ENCODE measurements at regions not wholly inside any gene's neighbourhood (a gene's known extent, or its start where the extent isn't known, plus 50 kb on each side); places are given as distances from the start of the nearest gene placed in this dataset.
"Not testable (repeated sequence)": the region's sequence is repeated elsewhere in the genome, so short reads cannot be mapped to it uniquely, and the experiment has no call there.

GRCh38 chr2:105537466-105537865 is 138.6 kb upstream of the FHL2 start:
- no peak for DNase-seq (ENCODE audit: low spot score)

DNA sequence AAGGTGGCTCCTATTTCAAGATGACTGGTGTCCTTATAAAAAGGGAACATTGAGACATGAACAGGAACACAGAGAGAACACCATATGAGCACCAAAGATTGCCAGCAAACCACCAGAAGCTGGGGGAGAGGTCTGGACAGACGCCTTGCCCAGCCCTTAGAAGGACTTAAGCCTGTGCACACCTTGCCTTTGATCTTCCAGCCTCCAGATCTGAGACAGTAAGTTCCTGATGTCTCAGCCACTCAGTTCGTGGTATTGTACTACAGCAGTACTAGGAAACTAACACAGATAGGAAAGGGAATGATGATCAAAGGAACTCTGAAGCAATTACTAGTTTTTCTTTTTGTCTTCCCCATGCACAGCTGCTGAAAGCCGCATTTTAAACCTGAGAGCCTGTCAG is 137.3 kb upstream of the FHL2 start:
- DNase-seq (ENCODE audit: low spot score), result no peak

DNA sequence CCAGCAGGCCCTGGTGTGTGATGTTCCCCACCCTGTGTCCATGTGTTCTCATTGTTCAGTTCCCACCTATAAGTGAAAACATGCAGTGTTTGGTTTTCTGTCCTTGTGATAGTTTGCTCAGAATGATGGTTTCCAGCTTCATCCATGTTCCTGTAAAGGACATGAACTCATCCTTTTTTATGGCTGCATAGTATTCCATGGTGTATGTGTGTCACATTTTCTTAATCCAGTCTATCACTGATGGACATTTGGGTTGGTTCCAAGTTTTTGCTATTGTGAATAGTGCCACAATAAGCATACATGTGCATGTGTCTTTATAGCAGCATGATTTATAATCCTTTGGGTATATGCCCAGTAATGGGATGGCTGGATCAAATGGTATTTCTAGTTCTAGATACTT is 130.4 kb upstream of the FHL2 start:
- DNase-seq (ENCODE audit: low spot score), result not testable (repeated sequence)

DNA sequence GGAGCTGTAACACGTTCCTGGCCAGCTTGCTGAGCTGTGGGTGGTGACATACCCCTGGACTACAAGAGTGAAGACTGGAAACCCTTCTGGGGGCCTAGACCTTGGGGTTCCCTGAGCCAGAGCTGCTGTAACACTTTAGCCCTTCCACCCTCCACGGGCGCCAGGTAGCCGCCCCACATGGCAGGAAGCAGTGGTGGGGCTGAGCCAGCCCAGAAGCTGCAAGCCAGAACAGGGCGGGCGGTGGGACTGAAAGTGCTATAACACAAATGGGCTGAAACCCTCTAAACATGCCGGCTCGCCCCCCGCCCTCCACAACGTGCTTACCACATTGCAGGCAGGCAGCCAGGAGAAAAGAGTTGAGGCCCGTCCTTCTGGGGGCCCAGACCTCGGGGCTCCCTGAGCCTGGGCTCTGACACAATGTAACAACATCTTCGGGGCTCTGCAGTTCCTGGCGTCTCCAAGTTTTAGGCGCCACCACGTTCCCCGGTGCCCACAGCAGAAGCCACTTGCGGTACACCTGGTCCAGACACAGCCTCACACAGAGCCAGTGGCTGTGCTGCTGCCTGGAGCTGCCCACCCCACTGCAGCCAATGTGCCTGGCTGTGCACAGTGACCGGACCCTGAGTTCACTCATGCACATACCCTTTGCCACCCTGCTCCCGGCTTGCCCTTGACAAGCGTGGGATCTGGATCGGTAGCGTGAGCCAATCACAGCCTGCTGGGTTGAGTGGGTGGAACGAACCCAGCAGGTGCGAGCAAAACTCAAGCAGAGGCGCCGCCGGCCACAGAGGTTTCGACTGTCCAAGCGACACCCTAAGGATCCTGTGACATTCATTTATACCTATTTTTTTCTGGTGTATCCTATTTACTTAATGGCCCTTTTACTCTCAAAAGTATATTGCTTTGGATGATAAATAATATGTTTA is 127.4 kb upstream of the FHL2 start:
- DNase-seq (ENCODE audit: low spot score), result no peak

DNA sequence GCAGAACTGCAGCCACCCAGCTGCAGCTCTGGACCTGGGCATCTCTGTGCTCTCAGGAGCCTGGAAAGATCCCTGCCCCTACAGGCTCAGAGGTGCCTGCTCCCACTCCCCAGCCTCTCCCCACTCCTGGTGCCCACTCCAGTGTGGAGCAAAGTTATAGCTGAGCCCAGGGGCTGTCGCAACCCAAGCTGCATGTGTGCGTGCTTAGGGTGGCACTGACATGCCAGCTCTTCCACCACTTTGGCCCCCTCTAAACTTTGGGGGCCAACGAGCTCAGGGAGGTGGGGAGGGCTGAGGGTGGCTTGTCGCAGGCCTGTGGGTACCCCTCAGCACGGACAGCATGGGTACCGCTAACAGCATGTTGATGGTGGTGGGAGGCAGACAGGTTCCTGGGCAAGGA is 126.3 kb upstream of the FHL2 start:
- DNase-seq (ENCODE audit: low spot score), result no peak

- DNase-seq (ENCODE audit: low spot score), result no peak
Measured at GRCh38 chr2:105522645-105523044, 123.8 kb upstream of the FHL2 start.

DNA sequence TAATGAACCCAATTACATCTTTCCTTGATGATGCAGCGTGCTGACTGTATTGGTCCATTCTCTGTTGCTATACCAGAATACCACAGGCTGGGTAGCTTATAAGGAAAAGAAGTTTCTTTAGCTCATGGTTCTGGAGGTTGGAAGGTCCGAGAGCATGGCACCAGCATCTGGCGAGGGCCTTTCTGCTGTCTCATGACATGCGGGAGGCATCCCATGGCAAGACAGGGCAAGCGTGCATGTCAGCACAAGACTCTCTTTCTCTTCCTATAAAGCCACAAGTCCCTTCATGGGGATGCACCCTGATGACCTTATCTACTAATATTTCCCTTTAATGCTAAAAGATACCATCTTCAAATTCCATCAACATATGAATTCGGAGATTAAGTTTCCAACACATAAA is 122.8 kb upstream of the FHL2 start:
- no peak for DNase-seq (ENCODE audit: low spot score)

DNA sequence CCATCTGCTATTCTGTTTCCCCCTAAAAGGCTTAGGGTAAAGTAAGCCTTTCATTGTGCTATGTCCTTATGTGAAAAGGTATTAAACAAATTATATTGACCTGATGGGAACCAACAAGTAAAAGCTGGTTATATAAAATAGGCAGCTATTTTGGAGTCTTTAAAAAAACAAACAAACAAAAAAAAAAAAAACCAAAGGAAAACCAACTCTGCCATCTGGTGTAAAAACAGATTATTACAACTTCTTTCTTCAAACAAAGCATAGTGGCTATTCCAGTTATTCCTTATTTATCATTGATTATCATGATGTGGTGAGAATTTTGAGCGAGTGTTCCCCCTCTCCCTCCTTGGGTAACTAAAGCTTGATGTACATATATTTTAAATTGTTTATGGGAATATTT is 122.3 kb upstream of the FHL2 start:
- DNase-seq (ENCODE audit: low spot score), result no peak

DNA sequence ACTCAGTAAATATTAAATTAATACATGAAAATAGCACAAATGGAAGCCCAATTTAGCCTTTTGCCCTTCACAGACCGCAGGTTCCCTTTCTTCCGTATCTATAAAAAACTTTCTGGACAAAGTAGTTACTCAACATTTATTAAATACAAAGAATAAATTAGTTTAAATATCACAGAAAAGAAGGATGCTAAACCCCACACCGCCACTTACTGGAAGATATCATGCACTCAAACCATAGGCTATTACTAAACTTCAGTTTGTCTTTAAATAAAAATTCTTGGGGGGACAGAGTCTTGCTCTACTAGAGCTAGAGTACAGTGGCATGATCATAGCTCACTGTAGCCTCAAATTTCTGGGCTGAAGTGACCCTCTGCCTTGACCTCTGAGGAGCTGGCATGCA is 120.7 kb upstream of the FHL2 start:
- no peak for DNase-seq (ENCODE audit: low spot score)

DNA sequence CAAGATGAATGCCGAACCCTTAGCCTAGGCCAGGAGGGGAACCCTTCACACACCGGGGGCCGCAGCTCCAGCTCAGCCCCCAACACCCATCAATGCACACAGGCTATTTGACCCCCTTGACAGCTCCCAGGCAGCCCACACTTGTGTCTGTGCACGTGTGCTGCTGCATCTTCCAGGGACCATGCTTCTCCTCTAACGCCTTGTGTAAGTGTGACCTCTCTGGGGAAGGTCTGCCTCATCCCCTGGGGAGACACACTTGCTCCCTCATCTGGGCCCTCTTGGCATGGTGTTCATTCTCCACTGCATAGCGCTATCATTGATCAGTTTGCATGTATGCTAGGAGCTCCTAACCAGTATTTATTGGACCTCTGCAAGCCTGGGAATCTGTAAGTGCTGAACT is 120.0 kb upstream of the FHL2 start:
- no peak for DNase-seq (ENCODE audit: low spot score)

- DNase-seq (ENCODE audit: low spot score), result no peak
Measured at GRCh38 chr2:105517814-105518705, 119.2 kb upstream of the FHL2 start.

DNA sequence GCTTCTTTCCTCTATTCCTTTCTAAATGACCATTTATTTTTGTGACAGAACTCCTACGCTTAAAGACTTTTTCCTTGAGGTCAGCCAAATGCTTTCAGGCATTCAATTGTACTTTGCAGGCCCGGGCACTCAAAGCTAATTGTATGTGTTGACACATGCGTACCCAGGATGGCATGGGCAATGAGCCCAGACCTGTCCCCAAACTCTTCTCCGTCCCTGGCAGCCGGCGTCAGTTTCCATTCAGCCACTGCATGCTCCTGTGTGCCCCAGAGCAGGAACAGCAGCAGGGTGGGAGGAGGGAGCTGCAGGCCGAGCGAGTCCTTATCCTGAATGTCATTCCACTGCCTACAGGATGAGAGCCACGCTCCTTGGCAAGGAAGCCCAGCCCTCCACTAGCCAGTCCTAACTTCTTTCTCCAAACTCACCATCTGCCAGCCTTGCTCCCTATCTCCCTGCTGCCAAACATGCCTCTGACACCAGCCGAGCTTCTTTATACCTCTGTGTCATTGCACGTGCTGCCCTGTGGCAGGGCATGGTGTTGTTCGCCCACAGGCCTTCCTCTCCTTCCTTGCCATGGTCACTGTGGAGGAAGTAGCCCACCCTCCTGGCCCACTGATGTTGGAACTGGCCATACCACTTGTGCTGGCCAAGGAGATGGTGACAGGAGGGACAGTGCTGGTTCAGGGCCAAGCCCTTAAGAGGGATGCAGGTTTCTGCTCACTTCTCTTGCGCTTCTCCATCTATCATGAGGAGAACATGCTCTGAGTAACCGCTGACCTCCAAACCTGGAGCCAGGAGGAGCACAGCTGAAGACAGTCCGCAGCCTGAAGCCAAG is 116.9 kb upstream of the FHL2 start:
- DNase-seq (ENCODE audit: low spot score), result no peak

- DNase-seq (ENCODE audit: low spot score), result no peak
Measured at GRCh38 chr2:105514576-105514975, 115.7 kb upstream of the FHL2 start.

DNA sequence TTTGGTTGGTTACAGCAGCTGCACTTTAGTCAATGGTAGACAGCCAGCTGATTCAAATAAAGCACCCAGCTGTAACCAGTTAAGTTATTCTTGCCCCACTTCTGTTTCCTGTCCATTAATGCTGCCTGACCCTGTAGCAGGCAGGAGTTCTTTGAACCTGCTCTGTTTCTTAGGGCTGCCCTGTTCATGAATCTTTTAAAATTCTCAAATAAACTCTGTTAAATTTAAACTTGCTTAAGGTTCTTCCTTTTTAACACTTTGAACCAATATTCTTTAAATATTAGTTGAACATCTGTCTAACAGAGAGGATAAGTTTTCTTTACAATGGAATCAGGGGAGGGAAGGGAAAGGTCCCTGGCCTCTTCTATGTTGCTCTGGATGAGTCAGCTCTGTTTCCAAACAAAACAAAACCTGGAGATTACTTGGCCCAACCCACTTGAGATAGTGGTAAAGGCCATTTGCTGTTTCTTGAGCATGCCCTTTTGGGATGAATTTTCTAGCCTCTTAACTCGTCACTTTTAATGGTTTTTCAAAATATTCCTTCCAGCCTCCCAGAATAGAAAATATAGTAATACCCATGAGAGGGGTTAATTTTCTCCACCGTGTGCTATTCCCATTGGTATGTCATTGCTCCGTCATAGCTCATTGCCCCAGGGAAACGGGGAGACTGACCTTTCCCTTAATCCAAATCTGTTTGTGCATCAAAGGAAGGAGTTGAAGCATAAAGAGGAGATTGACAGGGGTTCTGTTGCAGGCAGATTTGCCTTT is 112.1 kb upstream of the FHL2 start:
- DNase-seq (ENCODE audit: low spot score), result no peak

DNA sequence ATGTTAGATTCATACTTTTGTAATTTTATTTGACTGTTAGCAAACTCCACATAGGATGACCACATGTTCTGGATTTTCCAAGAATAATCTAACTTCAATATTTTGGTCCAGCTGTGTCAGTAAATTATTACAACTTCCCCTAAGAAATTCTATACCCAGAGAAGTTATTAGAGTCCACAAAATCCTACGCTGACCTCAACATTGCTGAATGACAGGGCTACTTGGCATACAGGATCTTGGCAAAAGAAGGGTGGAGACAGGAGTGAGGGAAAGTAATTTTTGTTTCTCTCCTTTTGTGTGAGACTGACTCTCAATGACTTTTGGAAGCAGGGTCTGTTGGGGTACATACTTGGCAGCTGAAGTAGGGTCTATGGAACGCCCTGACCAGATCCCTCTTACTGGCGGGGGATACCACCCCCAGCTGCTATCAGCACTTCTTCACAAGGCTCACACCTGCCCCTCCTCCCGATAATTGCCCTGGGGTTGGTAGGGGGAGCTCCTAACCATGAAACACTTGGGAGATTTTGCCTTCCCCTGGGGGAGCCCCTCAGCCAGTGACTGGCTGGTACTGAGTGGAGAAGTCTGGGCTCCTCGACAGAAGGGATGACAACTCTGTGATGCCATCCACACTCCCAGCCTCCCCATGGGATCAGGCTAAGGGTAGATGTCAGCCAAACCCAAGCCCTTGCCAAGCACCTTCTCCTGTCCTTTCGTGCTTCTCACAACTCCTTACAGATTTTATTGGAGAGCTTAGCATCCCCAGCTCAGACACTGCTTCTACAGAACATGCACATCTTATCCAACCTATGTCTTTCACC is 110.6 kb upstream of the FHL2 start:
- no peak for DNase-seq (ENCODE audit: low spot score)

DNA sequence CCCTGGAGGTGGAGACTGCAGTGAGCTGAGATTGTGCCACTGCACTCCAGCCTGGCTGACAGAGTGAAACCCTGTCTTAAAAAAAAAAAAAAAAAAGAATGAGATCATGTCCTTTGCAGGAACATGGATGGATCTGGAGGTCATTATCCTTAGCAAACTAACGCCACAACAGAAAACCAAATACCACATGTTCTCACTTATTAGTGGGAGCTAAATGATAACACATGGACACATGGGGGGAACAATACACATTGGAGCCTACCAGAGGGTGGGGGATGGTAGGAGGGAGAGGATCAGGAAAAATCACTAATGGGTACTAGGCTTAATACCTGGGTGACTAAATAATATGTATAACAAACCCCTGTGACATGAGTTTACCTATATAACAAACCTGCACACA is 108.0 kb upstream of the FHL2 start:
- not testable (repeated sequence) for DNase-seq (ENCODE audit: low spot score)

DNA sequence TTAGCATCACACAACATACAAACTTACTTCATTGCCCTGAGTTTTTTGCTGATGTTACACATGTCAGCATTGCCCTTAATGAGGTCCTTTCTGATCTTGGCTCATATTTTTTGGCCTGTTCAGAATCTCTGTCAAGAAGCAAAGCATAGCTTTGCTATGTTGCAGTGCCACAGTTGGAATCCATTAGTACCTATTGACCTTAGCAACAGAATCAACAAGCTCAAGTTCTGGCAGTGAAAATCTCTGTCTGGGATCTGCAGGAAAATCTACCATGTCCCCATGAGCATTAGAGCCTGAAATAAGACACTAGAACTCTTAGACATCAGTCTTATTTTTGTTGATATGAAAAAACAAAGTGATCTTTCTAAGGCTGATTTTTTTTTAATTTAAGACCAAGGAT is 105.6 kb upstream of the FHL2 start:
- no peak for DNase-seq (ENCODE audit: low spot score)

DNA sequence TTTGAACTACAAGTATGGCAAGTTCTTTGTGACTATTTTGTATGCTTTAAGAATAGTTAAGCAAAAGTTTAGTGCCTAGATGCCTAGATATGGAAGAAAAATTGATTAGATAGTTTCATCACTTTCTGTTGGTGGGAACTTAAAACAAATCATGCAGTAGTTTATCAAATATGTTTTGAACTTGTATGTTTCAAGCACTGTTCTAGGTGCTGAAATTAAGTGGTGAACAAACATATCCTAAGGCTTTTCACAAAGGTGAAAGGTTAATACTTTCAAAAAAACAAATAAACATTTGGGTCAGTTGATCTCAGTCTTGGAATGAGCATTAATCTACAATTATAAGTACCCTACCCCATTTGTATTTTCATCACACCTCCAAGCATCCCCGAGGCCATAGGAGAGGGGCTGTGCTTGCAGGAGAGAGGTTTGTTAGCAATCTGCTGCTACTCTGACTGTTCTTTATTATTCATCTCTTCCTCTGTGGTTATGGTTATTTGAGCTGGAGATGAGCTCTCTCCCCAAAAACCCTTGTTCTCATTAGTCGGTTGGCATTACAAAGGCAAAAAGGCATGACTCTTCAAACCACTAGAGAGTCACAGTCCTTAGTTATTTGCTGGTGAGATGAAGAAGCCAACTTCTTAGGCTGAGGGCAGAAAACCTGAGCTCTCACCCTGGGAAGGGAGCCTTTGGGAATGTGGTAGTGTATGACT is 103.9 kb upstream of the FHL2 start:
- no peak for DNase-seq (ENCODE audit: low spot score)

DNA sequence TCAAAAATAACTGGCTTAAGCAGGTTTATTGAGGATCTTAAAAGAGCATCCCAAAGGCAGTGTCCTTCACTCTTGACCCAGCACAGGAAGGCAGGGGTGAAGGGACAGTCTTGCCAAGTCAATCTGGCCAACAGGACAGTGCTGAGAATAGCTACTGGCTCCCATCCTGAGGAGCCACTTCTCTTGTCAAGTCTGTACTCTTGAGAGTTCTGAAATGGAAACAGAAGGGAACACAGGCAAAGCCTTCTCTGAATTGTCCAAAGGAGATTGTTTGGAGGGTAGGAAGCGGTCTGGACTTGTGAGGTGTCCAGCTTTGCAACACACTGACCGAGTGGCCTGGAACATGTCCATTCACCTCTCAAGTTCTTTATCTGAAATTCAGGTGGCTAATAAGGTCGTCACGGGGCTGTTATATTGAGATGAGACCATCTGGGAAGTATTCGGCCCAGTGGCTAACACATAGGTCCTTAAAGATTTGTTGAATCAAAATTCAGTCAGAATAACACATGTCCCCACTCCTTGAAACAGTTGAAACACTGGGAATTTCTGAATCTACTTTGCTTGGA is 99.5 kb upstream of the FHL2 start:
- DNase-seq (ENCODE audit: low spot score), result no peak

DNA sequence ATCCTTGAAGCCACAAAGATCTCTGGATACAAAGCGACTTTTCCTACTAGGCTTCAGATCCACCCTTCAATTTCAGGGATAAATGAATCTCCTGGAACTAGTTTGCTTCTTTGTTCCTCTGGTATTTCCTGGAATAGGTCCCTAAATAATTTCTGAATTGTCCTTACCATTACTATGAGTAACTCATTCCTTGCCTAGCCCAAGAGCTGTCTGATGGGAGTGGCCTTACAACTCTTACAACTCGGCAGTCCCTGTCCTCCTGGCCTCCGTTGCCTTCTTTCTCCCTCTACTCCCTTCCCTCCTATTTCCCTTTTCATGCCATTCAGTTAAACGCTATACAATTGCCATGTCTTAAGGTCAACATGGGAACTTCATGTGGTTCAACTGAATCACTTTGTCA is 98.2 kb upstream of the FHL2 start:
- no peak for DNase-seq (ENCODE audit: low spot score)
